ENCODE measurements at regions not wholly inside any gene's neighbourhood (a gene's known extent, or its start where the extent isn't known, plus 50 kb on each side); places are given as distances from the start of the nearest gene placed in this dataset.

DNA sequence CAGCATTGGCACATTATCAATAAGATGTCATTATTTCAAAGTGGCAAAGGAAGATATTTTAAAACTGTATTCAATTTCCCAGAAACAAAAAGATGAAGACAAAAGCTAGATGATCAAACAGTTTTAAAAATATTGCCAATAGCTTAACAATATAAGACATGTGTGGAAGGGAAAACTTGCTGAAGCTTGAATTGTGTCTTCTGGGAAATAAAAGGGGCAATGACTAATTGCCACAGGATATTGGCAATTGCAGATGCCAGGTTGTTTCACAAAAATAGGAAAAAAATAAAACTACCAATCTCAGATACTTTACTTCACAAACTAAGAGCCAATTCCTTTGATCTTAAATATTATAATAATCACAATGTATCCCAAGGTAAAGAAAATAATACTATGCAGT is 679.8 kb upstream of the ADAMTS5 start:
- TF ChIP-seq CTCF (conservative IDR thresholded peaks at IDR 0.05; ENCODE audit: low read length) (no peak), EZH2phosphoT487 (IDR thresholded peaks at IDR 0.05; ENCODE audit: borderline replicate concordance) (no peak)

Measured in Loucy (cell line).